Fibroblast of skin of abdomen (primary cell): ENCODE measurements at regions not wholly inside any gene's neighbourhood (a gene's known extent, or its start where the extent isn't known, plus 50 kb on each side); places are given as distances from the start of the nearest gene placed in this dataset.

Experiments
- DNase-seq: peaks from one replicate; pipeline ENCODE4 v3.0.0-alpha.2; 2013

GRCh38 chr6:105964979-105965760, 121.0 kb upstream of the PRDM1 start:
- DNase-seq: no peak

GRCh38 chr6:105954148-105954547, 132.0 kb upstream of the PRDM1 start:
- no peak for DNase-seq

GRCh38 chr6:105952772-105953690, 133.1 kb upstream of the PRDM1 start:
- DNase-seq: no peak

GRCh38 chr6:105952326-105952725, 133.8 kb upstream of the PRDM1 start:
- DNase-seq: no peak

DNA sequence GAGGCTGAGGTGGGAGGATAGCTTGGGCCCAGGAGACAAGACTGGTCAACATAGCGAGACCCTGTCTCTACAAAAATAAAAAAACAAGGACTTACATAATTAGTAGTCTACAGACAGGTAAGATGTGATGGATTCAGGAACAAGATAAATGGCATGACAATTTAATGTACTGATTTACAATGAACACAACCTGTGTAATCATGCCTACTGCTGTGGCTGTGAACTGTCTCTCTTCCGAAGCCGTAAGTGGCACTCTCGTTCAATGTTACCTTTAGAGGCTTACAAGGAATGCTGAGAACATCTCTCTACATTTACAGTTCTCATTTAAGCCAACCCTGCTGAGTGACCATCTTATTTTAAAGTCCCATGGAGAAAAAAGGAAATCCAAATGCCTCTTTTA, 134.8 kb upstream of the PRDM1 start:
- no peak for DNase-seq

GRCh38 chr6:105949869-105950268, 136.3 kb upstream of the PRDM1 start:
- no peak for DNase-seq

- DNase-seq: no peak
Measured at GRCh38 chr6:105943514-105943913, 142.6 kb upstream of the PRDM1 start.

- no peak for DNase-seq
Measured at GRCh38 chr6:105941621-105942412, 144.3 kb upstream of the PRDM1 start.

DNA sequence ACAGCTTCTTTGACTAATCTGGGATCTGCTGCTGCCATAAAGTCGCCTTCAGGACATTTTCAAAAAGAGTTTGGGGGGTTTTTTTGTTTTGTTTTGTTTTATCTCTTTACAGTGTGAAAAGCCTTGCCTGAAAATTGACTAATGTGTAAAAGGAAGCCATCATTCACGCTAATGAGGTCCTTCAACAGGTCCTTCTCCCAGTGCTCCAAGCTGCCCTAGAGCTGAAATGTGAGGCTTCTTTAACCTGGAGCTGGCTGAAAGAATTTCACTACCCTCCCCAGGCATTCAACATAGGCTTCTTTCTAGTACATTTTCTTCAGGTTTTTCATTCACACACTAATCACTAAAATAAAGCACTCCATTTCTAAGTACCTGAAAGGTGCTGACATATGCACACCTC, 145.1 kb upstream of the PRDM1 start:
- no peak for DNase-seq

DNA sequence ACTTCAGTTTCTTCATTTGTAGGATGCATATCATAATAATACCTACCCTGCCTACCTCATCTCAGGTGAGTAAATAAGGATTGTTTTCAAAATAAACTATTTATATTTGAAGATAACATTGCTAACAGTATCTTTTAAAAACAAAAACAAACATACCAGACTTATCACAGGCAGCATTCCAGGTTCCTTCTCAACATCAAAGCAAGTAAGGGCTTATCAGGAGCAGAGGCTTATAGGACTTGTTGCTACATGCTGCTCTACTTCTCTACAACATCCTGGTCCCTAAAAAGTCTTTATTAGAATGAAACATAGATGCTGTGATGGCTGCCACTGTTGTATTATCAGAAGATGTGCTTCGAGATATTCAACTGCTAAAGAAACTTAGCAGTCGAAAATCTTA, 149.2 kb upstream of the PRDM1 start:
- no peak for DNase-seq

GRCh38 chr6:105935416-105935815, 150.7 kb upstream of the PRDM1 start:
- DNase-seq: no peak

DNA sequence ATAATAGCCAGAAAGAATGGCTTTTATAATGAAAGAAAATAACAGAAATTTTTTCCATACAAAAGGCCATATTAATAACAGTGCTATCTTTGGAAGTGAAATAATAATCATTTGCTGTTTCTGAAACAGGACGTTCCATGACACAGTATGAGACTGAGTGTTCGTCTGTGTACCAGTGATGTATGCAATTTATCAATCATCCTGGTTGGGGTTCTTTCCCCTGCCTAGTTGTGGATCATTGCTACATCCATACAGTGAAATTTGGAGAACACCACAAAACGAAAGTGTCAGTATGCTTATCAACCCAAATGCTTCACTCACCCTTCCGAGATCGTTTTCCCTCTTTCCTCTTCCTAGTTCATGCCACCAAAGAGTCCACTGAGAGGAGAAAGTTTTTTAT, 151.4 kb upstream of the PRDM1 start:
- no peak for DNase-seq

DNA sequence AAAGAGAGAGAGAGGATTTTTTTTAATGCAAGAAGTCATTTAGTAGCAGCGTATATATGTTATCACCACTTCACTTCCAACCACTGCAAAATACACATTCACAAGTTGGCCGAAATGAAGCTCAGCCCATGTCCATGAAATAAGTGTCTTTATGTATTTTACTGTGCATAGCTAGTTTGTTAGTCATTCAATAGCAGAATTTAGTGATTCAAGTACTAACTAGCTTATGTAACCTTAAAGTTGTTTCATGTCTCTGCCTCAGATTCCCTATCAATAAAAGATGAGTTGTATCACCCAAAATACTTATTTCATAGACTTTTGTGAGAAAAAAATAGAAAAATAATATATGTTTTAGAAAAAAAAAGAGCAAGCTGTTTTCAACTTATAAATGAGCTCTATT, 153.7 kb upstream of the PRDM1 start:
- peak; percentile 30 for DNase-seq

DNA sequence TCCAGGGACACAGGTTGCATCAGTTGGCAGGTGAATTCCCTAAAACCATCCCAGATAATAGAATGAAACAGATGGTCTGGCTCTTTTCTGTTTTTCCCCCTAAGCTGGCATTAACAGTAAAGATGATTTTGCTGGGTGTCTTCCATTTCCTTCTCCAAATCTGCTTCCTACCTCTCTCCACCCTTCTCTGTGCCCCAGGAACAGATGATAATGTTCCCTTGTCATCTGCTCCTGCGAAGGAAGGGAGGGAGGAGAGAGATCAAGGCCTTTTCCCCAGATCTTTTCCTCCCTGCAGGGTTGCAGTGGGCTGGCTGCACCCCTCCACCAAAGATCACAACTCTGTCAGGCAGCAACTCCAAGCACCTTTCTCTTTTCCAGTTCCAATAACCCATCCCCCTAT, 156.5 kb upstream of the PRDM1 start:
- DNase-seq: no peak

DNA sequence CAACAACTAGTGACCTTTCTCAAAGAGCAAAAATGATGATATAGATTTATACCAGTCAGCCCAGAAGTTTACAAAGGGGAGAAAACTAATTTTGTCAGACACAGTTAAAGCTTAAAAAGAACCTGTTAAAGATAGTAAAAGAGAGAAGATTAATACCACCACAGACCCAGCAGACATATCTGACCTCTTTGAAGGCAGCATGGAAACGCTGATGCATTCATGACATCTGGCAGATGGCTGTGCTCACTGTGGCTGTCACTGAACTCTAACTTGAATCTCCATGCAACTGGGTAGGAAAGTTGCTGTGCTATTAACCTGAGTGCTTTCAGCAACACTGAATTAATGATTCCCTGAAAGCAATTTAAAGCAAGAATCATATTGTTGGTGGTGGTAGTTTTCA, 159.8 kb upstream of the PRDM1 start:
- no peak for DNase-seq

DNA sequence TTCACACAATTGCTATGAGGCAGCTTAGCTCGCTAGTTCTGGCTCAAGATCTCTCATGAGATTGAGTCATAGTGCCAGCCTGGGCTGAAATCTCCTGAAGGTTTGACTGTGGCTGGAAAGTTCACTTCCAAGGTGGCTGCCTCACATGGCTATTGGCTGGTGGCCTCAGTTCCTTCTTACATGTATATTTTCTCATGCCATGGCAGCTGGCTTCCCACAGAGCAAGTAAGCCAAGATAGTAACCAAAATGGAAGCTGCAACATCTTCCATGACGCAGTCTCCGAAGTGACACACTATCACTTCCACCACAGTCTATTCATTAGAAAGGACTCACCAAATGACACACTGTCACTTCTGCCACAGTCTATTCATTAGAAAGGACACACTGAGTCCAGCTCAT, 160.4 kb upstream of the PRDM1 start:
- no peak for DNase-seq

GRCh38 chr6:105921781-105922180, 164.4 kb upstream of the PRDM1 start:
- DNase-seq: peak; percentile 12

DNA sequence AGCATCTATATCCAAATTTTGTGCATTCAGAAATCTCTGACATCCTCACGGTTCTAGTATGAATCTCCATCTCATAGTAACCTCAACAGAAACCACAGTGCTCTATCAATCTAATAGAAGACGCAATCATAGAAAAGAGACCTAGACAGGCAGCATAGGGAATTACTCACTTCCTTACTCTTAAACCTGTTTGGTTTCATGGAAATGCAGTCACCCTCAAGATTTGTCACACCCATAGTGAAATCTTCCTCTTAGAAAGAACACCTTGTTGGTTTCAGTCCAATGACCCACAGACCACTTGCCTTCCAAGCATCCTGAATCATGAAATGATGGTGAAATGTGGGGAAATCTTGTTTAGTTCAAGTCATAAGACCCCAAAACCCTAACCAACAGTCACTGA, 166.1 kb upstream of the PRDM1 start:
- no peak for DNase-seq

DNA sequence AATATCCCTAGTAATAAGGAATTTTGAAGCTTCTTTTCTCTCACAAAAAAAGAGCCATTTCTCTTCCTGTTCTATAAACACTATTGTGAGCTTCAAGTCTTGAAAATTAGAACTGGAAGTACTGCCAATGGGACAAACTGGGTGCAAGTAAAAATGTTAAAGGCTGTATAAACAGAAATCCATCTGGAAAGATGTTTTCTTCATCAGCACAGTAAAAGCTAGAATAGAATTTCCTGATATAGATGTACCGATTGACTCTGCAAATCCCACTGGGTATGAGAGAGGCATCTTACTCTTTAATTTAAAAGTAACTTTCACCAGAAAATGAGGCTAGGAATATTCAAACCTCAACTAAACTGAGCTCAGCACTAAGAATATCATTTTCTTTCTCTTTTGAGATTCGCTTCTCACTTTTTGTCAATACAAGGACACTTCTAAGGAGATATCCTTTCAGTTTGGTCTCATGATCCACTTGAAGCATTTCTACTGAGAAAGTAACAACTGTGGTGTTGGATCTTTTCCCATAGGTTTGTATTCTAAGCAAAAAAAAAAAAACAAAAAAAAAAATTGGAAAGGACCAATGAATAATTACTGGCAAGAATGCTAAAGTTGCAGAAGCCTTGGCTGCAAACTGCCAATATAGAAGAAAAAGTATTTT, 169.0 kb upstream of the PRDM1 start:
- no peak for DNase-seq

GRCh38 chr6:105911106-105911629, 175.0 kb upstream of the PRDM1 start:
- no peak for DNase-seq

- DNase-seq: no peak
Measured at GRCh38 chr6:105909106-105909505, 177.0 kb upstream of the PRDM1 start.

- no peak for DNase-seq
Measured at GRCh38 chr6:105907991-105908390, 178.1 kb upstream of the PRDM1 start.
